H1 (cell line): ENCODE measurements at regions not wholly inside any gene's neighbourhood (a gene's known extent, or its start where the extent isn't known, plus 50 kb on each side); places are given as distances from the start of the nearest gene placed in this dataset.

Experiments
- CTBP2 ChIP-seq: IDR thresholded peaks from 2 replicates; pipeline ENCODE4 v1.7.0; 2011; ENCODE audit warnings: borderline replicate concordance, mild to moderate bottlenecking, moderate library complexity, mixed read lengths, low read length; ENCODE audit not compliant: insufficient read depth, insufficient read length
- RAD21 ChIP-seq, 2 experiments: IDR thresholded peaks in 1 of 2; conservative IDR thresholded peaks in 1 of 2; 2 replicates each; pipeline ENCODE4 v1.6.1; 2011; ENCODE audit warnings: low read depth in 2 of 2, low read length in 2 of 2, improper control_type of control experiment in 1 of 2, inconsistent platforms in 1 of 2, mild to moderate bottlenecking in 1 of 2, moderate library complexity in 1 of 2
- TAF1 ChIP-seq: IDR thresholded peaks from 2 replicates; pipeline ENCODE4 v1.6.1; 2011; ENCODE audit warnings: mild to moderate bottlenecking, low read depth, low read length
- TF ChIP-seq, protein P1 (sequence below), 3 experiments: IDR thresholded peaks; 1 replicate in 2 of 3; 2 replicates in 1 of 3; pipeline versions ENCODE4 v1.5.1 to v1.6.1; 2011; ENCODE audit warnings: low read length in 3 of 3, mild to moderate bottlenecking in 3 of 3, inconsistent platforms in 2 of 3, low read depth in 1 of 3, moderate library complexity in 1 of 3; ENCODE audit not compliant: insufficient read depth in 1 of 3; ENCODE audit errors: control extremely low read depth in 1 of 3

- TF ChIP-seq, protein P1, sequence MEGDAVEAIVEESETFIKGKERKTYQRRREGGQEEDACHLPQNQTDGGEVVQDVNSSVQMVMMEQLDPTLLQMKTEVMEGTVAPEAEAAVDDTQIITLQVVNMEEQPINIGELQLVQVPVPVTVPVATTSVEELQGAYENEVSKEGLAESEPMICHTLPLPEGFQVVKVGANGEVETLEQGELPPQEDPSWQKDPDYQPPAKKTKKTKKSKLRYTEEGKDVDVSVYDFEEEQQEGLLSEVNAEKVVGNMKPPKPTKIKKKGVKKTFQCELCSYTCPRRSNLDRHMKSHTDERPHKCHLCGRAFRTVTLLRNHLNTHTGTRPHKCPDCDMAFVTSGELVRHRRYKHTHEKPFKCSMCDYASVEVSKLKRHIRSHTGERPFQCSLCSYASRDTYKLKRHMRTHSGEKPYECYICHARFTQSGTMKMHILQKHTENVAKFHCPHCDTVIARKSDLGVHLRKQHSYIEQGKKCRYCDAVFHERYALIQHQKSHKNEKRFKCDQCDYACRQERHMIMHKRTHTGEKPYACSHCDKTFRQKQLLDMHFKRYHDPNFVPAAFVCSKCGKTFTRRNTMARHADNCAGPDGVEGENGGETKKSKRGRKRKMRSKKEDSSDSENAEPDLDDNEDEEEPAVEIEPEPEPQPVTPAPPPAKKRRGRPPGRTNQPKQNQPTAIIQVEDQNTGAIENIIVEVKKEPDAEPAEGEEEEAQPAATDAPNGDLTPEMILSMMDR (IDR thresholded peaks at IDR 0.05; ENCODE audit: control extremely low read depth in 1 of 3, insufficient read depth in 1 of 3, low read depth in 1 of 3, low read length in 3 of 3): no peak
- TF ChIP-seq TAF1 (no peak), CTBP2 (no peak), RAD21 (IDR thresholded peaks at IDR 0.05 in 1 of 2, conservative IDR thresholded peaks at IDR 0.05 in 1 of 2; ENCODE audit: low read depth in 2 of 2, low read length in 2 of 2) (no peak)
Observed at GRCh38 chr2:30096451-30096850, 50.4 kb upstream of the YPEL5 start (continued).
